VCaP (cell line): ENCODE measurements at regions not wholly inside any gene's neighbourhood (a gene's known extent, or its start where the extent isn't known, plus 50 kb on each side); places are given as distances from the start of the nearest gene placed in this dataset.

Experiments used
- H3K27ac ChIP-seq: fragments of 450-650 bp; 2 replicates; pipeline ENCODE4 v1.5.1; 2017
- CTCF ChIP-seq: fragments of 450-650 bp; conservative IDR thresholded peaks from 2 replicates; pipeline ENCODE4 v1.5.1; 2017; ENCODE audit warnings: mild to moderate bottlenecking, moderate library complexity

DNA sequence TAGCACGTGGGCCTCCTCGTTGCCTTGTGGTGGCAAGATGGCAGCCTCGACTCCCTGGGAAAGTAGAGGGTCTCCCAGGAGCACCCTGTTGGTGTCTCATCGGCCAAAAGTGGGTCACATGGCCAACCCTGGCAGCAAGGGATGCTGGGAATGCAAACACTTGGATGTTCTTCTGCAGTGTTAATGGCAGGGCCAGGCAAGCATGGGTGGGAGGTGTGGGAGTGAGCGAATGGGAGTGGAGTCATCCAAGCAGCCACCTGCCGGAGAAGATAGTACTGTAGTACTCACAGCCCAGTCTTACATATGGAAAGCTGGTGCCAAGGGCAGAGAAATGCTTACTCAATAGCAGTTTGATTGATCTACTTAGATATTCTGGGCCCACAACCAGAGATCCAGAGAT lies 122.2 kb downstream of the INHBB start:
- peak overlapping the region; percentile 99 for H3K27ac ChIP-seq
- TF ChIP-seq CTCF, result no peak

DNA sequence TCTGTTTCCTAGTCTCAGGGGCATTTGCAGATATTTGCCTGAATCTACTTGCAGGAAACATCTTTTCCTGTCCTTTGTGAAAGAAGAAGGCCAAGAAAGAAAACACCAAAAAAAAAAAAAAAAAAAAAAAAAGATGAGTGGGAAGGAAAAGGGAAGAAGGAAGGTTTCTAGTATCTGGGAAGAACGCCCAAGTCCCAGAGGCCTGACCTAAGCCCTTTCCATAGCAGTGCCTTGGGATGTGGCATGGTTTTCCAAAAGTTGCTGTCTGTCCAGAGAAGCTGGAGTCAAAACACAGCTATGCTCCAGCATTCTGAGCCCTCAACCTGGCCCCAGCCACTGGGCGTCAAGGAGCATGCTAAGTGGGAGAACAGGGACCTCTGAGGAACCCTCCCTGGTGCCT lies 123.5 kb downstream of the INHBB start:
- TF ChIP-seq CTCF, result no peak
- H3K27ac ChIP-seq, result peak overlapping the region; percentile 99

DNA sequence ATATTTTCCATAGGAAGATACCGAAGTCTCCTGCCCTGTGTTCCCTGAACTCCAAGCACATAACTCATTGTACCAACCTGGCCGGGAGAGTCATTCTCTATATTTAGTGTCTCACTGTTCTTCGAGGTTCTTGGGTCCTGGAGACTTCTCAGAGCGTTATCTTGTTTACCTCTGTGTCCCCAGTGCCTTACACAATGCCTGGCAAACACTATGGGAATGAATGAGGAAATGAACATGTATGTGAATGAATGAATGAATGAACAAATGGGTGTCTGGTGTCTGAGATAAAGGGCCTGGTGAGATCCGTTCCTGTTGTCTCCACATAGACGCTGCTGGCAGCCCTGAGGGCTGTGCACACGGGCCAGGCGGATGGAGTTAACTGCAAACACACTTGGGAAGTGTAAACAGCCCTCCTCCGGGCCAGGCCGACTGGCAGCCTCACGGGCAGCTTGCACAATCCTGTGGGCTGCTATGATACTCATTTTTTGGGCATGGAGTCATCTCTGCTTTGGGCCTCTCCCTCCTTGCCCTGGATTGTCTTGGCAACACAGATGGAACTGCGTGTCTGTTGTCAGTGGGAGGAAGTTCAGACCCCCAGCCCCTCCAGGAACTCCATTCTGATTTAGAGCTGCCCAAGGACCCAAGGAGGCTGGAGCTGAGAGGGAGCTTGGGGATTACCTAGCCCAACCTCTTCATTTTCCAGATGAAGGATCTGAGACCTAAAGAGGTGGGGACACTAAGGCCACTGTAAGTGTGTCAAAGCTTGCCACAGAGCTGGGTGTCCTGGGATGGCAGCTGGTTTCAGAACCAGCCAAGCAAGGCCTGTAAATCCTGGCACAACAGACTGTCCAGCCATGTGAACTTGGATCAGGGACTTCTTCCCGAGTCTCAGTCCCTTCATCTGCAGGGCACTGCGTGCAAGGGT lies 124.4 kb downstream of the INHBB start:
- peak overlapping the region; percentile 99 for H3K27ac ChIP-seq
- no peak for TF ChIP-seq CTCF

DNA sequence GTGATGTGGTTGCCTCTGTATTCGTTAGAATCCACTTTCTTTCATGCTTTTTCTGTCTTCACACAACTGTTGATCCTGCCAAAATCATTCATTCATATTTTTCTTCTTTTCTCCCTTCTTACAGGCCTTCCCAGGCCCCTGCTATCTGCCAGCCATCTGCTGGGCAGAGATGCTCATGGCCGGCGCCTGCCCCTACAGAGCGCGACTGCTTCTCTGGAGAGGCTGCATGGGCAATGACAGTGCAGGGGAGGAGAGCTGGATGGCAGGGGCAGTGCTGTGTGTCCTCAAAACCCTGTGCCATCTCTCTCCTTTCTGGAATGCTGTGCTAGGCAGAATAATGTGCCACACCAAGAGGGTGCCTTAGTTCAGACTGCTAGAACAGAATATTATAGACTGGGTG lies 125.2 kb downstream of the INHBB start:
- TF ChIP-seq CTCF, result no peak
- H3K27ac ChIP-seq, result peak overlapping the region; percentile 99

DNA sequence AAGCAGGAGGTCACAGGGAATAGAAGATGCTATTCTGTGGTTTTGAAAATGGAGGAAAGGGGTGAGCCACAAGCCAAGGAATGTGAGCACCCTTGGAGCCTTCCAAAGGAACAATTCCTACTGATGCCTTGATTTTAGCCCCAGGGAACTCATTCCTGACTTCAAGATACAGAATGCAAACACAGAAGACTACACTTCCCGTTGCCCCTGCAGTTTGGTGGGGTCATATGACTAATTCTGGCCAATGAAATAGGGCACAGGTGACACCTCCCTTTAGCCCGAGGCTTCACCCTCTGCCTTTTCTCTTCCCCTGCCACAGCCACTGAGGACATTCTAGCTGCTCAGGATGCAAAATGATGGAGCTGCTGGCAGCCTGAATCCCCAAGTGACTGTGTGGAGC lies 126.1 kb downstream of the INHBB start:
- peak overlapping the region; percentile 99 for H3K27ac ChIP-seq
- no peak for TF ChIP-seq CTCF

DNA sequence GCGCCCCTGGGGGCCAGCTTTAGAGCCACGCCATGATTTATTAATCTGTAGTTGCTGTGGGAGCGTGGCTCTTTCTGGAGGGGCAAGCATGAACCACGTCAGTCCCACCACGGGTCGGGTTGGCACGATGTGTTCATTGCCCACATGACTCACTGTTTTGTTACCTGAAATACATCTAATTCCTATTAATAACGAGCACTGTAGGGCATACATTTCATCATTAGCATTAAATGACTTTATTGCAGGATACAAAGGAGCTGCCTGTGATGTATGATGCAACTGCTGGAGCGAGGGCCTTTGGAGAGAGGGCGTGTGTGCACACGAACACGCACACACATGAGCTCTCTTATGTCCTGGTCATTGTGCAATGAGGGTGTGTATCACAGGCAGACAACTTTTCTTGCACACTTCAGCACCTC lies 127.0 kb downstream of the INHBB start:
- no peak for TF ChIP-seq CTCF

DNA sequence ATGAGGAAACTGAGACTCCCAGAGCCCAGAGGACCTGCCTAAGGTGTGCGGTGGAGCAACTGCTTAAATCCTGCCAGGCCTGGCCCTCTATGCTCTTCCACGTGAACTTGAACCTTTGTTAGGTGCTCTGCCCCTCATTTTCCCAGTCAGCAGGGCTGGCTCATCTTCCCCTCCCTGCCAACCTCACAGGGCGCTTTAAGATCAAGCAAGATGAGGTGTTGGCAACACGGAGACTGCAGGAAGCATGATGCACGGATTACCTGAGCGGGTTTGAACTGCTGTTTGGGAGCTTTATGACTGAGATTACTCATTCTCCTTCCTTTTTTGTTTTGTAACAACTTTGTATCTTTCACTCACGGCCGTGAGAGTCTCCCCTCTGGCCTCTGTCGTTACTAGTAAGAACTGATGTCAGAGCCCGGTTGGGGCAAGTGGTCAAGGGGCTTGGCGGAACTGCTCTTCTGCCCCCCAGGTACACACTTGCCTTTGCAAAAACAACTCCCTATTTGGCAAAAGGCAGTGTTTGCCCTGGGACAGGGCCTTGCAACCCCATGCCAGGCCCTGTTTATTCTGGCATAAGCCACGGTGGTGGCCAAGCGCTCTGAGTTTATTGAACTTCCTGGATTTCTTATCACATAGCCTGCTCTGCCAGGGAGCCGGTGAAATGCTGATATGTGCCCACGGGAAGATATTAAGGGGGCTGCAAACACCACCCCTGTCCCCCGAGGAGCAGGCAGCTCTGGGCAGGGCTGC lies 127.8 kb downstream of the INHBB start:
- no peak for TF ChIP-seq CTCF
- H3K27ac ChIP-seq, result peak overlapping the region; percentile 99

More for the DNA sequence above, 127.0 kb downstream of the INHBB start:
- H3K27ac ChIP-seq, result peak overlapping the region; percentile 99
